Liver (tissue), 8 donors: ENCODE measurements at regions not wholly inside any gene's neighbourhood (a gene's known extent, or its start where the extent isn't known, plus 50 kb on each side); places are given as distances from the start of the nearest gene placed in this dataset.

Experiments used
- DNase-seq: peaks from one replicate; pipeline ENCODE4 v3.0.0-alpha.2; 2017; ENCODE audit warnings: low spot score
- H3K27ac ChIP-seq, 2 donors: one replicate each; pipeline ENCODE4 v1.7.0; 2013; ENCODE audit warnings: inconsistent platforms in 2 of 2, low read length in 2 of 2, control low read depth in 1 of 2, low read depth in 1 of 2, mild to moderate bottlenecking in 1 of 2
- H3K27me3 ChIP-seq, 4 donors: one replicate each; pipeline versions ENCODE4 v1.6.1 to v1.7.0; 2013; ENCODE audit warnings: low read length in 3 of 4, inconsistent platforms in 1 of 4, mild to moderate bottlenecking in 1 of 4, moderate library complexity in 1 of 4; ENCODE audit not compliant: control insufficient read depth in 4 of 4, insufficient read depth in 4 of 4
- H3K36me3 ChIP-seq, 4 donors: one replicate each; pipeline versions ENCODE4 v1.6.1 to v1.7.0; 2013; ENCODE audit warnings: low read length in 3 of 4, mild to moderate bottlenecking in 3 of 4, low read depth in 1 of 4, moderate library complexity in 1 of 4; ENCODE audit not compliant: control insufficient read depth in 4 of 4, insufficient read depth in 3 of 4
- H3K4me1 ChIP-seq, 4 donors: one replicate each; pipeline versions ENCODE4 v1.6.1 to v1.7.0; 2013; ENCODE audit warnings: low read length in 3 of 4, mild to moderate bottlenecking in 3 of 4, moderate library complexity in 1 of 4; ENCODE audit not compliant: control insufficient read depth in 4 of 4, insufficient read depth in 4 of 4
- H3K4me3 ChIP-seq, 3 donors: one replicate each; pipeline versions ENCODE4 v1.6.1 to v1.7.0; 2013; ENCODE audit warnings: low read length in 3 of 3, control low read depth in 1 of 3, low read depth in 1 of 3, mild to moderate bottlenecking in 1 of 3
- H3K9ac ChIP-seq, 2 donors: one replicate each; pipeline ENCODE4 v1.7.0; 2013; ENCODE audit warnings: low read length in 2 of 2, mild to moderate bottlenecking in 2 of 2, moderate library complexity in 2 of 2, control low read depth in 1 of 2, low read depth in 1 of 2
- H3K9me3 ChIP-seq, 4 donors: one replicate each; pipeline versions ENCODE4 v1.6.1 to v1.7.0; 2013; ENCODE audit warnings: low read length in 3 of 4; ENCODE audit not compliant: control insufficient read depth in 4 of 4
- CTCF ChIP-seq: fragments of 150-350 bp; IDR thresholded peaks from 2 replicates; pipeline ENCODE4 v1.5.1; 2017; ENCODE audit warnings: improper control_type of control experiment, low read depth, low read length; ENCODE audit not compliant: missing input control
- EGR1 ChIP-seq, 2 donors: IDR thresholded peaks; 2 replicates each; pipeline ENCODE4 v1.6.1; 2016 to 2018; ENCODE audit warnings: antibody characterized with exemption in 2 of 2, low read depth in 2 of 2
- FOXA2 ChIP-seq: IDR thresholded peaks from 2 replicates; pipeline ENCODE4 v1.6.1; 2016; ENCODE audit warnings: antibody characterized with exemption
- GABPA ChIP-seq, 2 donors: IDR thresholded peaks in 1 of 2; conservative IDR thresholded peaks in 1 of 2; 2 replicates each; pipeline ENCODE4 v1.6.1; 2016; ENCODE audit warnings: antibody characterized with exemption in 2 of 2, mild to moderate bottlenecking in 1 of 2, moderate library complexity in 1 of 2
- HNF4G ChIP-seq: IDR thresholded peaks from 2 replicates; pipeline ENCODE4 v1.6.1; 2016; ENCODE audit warnings: antibody characterized with exemption
- JUND ChIP-seq, 2 donors: IDR thresholded peaks; 2 replicates each; pipeline ENCODE4 v1.6.1; 2016; ENCODE audit warnings: antibody characterized with exemption in 2 of 2
- NR2F2 ChIP-seq: IDR thresholded peaks from 2 replicates; pipeline ENCODE4 v1.6.1; 2016; ENCODE audit warnings: antibody characterized with exemption
- RAD21 ChIP-seq, 2 donors: IDR thresholded peaks; 2 replicates each; pipeline ENCODE4 v1.6.1; 2016; ENCODE audit warnings: antibody characterized with exemption in 2 of 2, mild to moderate bottlenecking in 2 of 2
- REST ChIP-seq: IDR thresholded peaks from 2 replicates; pipeline ENCODE4 v1.6.1; 2016; ENCODE audit warnings: antibody characterized with exemption, mild to moderate bottlenecking
- RXRA ChIP-seq, 2 donors: IDR thresholded peaks; 2 replicates each; pipeline ENCODE4 v1.6.1; 2017 to 2018; ENCODE audit warnings: antibody characterized with exemption in 2 of 2, mild to moderate bottlenecking in 1 of 2
- SP1 ChIP-seq: IDR thresholded peaks from 2 replicates; pipeline ENCODE4 v1.6.1; 2018; ENCODE audit warnings: antibody characterized with exemption, mild to moderate bottlenecking
- TAF1 ChIP-seq: conservative IDR thresholded peaks from 2 replicates; pipeline ENCODE4 v1.6.1; 2016; ENCODE audit warnings: antibody characterized with exemption, mild to moderate bottlenecking
- YY1 ChIP-seq: IDR thresholded peaks from 2 replicates; pipeline ENCODE4 v1.6.1; 2016; ENCODE audit warnings: antibody characterized with exemption, mild to moderate bottlenecking
- WGBS: extraction: QIAGEN DNeasy Blood & Tissue Kit; methylation state at CpG from one replicate; pipeline ENCODE4 v1.1.7; 2013; 5-methylcytosine and 5-hydroxymethylcytosine counted together
- TF ChIP-seq, protein P1 (sequence below): IDR thresholded peaks from 2 replicates; pipeline ENCODE4 v1.6.1; 2016; ENCODE audit warnings: antibody characterized with exemption
- TF ChIP-seq, protein P2 (sequence below): IDR thresholded peaks from 2 replicates; pipeline ENCODE4 v1.6.1; 2016; ENCODE audit warnings: antibody characterized with exemption
- TF ChIP-seq, protein P3 (sequence below): IDR thresholded peaks from 2 replicates; pipeline ENCODE4 v1.6.1; 2016; ENCODE audit warnings: antibody characterized with exemption
- donor health status: healthy.
- donor health status: healthy.
- donor health status: healthy.
- donor health status: healthy.
- donor health status: healthy.

DNA sequence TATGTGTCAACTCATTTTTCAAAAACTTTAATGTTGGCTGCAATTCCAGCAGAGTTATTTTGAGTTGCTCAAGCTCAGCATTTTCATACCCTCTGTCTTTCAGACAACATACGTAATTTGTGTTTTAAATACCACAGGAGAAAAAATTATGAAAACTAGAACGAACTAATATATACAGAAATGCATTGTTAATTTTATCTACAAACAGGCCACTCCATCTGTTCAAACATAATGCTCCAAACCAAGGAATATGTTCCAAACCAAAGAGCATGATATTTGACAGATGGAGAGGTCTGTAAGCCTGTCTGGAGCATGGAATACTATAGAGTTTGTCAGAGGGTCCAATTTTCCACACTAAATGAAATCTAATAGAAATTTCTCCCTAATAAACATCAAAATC, 536.2 kb upstream of the FSIP2 start:
- Histone ChIP-seq H3K4me1 (no peaks in the 10 kb centered on the region), H3K36me3 (no peaks in the 10 kb centered on the region), H3K9ac (no peak overlapping the region), H3K9me3 (no peaks in the 10 kb centered on the region), H3K27me3 (no peaks in the 10 kb centered on the region), H3K4me3 (no peak overlapping the region), H3K27ac (no peak overlapping the region)
- DNase-seq, result no peak
- TF ChIP-seq GABPA (IDR thresholded peaks at IDR 0.05 in 1 of 2, conservative IDR thresholded peaks at IDR 0.05 in 1 of 2) (no peak), NR2F2 (no peak), SP1 (no peak), HNF4G (no peak)
- 54% methylated on average over 2 of the region's 2 CpGs for WGBS

GRCh38 chr2:185202945-185203528, 535.6 kb upstream of the FSIP2 start:
- H3K27ac ChIP-seq, result no peak overlapping the region
- no peak overlapping the region for H3K4me3 ChIP-seq
- H3K36me3 ChIP-seq, result no peaks in the 10 kb centered on the region
- H3K4me1 ChIP-seq, result no peaks in the 10 kb centered on the region
- DNase-seq, result no peak
- no peak overlapping the region for H3K9ac ChIP-seq
- H3K27me3 ChIP-seq, result no peaks in the 10 kb centered on the region
- WGBS, result 54% methylated on average over 3 of the region's 3 CpGs
- TF ChIP-seq RAD21 (IDR thresholded peaks at IDR 0.05) (no peak), YY1 (no peak), FOXA2 (no peak), RXRA (IDR thresholded peaks at IDR 0.05) (no peak), JUND (IDR thresholded peaks at IDR 0.05) (no peak), TAF1 (no peak), SP1 (no peak), GABPA (IDR thresholded peaks at IDR 0.05 in 1 of 2, conservative IDR thresholded peaks at IDR 0.05 in 1 of 2) (no peak), NR2F2 (no peak)
- TF ChIP-seq, protein P1, sequence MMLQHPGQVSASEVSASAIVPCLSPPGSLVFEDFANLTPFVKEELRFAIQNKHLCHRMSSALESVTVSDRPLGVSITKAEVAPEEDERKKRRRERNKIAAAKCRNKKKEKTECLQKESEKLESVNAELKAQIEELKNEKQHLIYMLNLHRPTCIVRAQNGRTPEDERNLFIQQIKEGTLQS, result no peak
- TF ChIP-seq, protein P2, sequence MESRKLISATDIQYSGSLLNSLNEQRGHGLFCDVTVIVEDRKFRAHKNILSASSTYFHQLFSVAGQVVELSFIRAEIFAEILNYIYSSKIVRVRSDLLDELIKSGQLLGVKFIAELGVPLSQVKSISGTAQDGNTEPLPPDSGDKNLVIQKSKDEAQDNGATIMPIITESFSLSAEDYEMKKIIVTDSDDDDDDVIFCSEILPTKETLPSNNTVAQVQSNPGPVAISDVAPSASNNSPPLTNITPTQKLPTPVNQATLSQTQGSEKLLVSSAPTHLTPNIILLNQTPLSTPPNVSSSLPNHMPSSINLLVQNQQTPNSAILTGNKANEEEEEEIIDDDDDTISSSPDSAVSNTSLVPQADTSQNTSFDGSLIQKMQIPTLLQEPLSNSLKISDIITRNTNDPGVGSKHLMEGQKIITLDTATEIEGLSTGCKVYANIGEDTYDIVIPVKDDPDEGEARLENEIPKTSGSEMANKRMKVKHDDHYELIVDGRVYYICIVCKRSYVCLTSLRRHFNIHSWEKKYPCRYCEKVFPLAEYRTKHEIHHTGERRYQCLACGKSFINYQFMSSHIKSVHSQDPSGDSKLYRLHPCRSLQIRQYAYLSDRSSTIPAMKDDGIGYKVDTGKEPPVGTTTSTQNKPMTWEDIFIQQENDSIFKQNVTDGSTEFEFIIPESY, result no peak
- TF ChIP-seq, protein P3, sequence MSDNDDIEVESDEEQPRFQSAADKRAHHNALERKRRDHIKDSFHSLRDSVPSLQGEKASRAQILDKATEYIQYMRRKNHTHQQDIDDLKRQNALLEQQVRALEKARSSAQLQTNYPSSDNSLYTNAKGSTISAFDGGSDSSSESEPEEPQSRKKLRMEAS, result no peak
- H3K9me3 ChIP-seq, result no peaks in the 10 kb centered on the region

DNA sequence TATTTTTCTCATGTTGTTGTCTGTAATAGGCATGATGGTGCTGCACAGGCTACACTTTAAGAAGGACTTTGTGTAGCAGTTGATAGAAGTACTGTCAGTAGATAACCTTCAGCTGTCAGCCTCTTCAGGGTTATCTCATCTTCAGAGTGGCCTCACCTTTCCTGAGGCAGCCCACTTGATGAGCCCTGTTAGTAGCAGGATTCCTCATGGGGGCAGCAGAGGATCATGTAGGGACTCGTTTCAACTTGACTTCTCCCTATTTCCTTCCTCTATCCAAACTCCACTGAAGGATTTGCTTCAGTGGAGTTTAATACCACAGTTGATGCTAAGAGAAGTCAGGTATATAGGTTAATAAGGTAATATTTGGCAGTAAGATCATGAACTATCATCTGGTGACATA, 530.3 kb upstream of the FSIP2 start:
- Histone ChIP-seq H3K4me1 (no peaks in the 10 kb centered on the region), H3K9ac (no peak overlapping the region), H3K27ac (no peak overlapping the region), H3K9me3 (no peaks in the 10 kb centered on the region), H3K36me3 (no peaks in the 10 kb centered on the region), H3K27me3 (no peaks in the 10 kb centered on the region), H3K4me3 (no peak overlapping the region)
- no peak for DNase-seq
- WGBS, result 4% methylated on average over 1 of the region's 1 CpG
- TF ChIP-seq, protein P2, result no peak
- no peak for TF ChIP-seq GABPA (IDR thresholded peaks at IDR 0.05 in 1 of 2, conservative IDR thresholded peaks at IDR 0.05 in 1 of 2)
- no peak for TF ChIP-seq REST
- no peak for TF ChIP-seq EGR1 (IDR thresholded peaks at IDR 0.05; ENCODE audit: low read depth in 2 of 2)
- TF ChIP-seq, protein P1, result no peak
- TF ChIP-seq CTCF, result peak; percentile 13
- TF ChIP-seq SP1, result no peak
- TF ChIP-seq YY1, result no peak
- peak; percentile 40 to 59 for TF ChIP-seq RAD21 (IDR thresholded peaks at IDR 0.05)
